WERI-Rb-1 (cell line): ENCODE measurements at regions not wholly inside any gene's neighbourhood (a gene's known extent, or its start where the extent isn't known, plus 50 kb on each side); places are given as distances from the start of the nearest gene placed in this dataset.

Source experiments
- DNase-seq: peaks from one replicate; pipeline ENCODE4 v3.0.0-alpha.2; 2020
- H3K27ac ChIP-seq: fragments of 250-450 bp; sonication (Bioruptor Pico); 2 replicates; pipeline ENCODE4 v1.5.1; 2020; ENCODE audit warnings: mild to moderate bottlenecking, moderate library complexity
- H3K27me3 ChIP-seq: fragments of 250-450 bp; sonication (Bioruptor Pico); 2 replicates; pipeline ENCODE4 v1.5.1; 2021; ENCODE audit warnings: mild to moderate bottlenecking, low read depth, moderate library complexity; ENCODE audit not compliant: insufficient read depth, severe bottlenecking
- H3K36me3 ChIP-seq: fragments of 250-450 bp; sonication (Bioruptor Pico); 2 replicates; pipeline ENCODE4 v1.5.1; 2020; ENCODE audit warnings: mild to moderate bottlenecking, moderate library complexity
- H3K4me3 ChIP-seq: 2 replicates; pipeline ENCODE4 v1.5.1; 2011; ENCODE audit warnings: low read depth, mild to moderate bottlenecking, control low read depth, low read length
- H3K9me3 ChIP-seq: fragments of 250-450 bp; sonication (Bioruptor Pico); 2 replicates; pipeline ENCODE4 v1.5.1; 2021; ENCODE audit warnings: mild to moderate bottlenecking, moderate library complexity; ENCODE audit not compliant: severe bottlenecking
- TF ChIP-seq, protein P1 (sequence below): IDR thresholded peaks from 2 replicates; pipeline ENCODE4 v1.5.1; 2011; ENCODE audit warnings: low read depth, mild to moderate bottlenecking, control low read depth, inconsistent platforms, low read length

DNA sequence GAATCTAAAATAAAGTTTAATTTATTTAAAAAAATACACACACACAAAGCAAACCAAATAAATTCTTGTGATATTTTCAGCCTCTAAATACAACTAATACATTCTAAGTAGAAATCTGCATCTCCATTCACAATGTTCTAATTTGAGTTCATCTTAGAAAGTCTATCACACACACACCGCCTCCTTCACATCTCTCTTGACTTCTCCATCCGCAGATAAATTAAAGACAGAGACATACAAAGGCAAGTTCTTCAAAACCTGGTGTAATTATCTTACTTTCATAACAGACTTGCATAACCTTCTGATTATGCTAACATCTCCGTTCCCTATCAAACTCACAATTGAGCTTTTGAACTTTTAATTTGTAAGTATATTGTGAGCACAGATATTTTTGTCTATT, 657.3 kb downstream of the VGLL3 start:
- no peaks in the 10 kb centered on the region for H3K9me3 ChIP-seq
- H3K36me3 ChIP-seq: no peaks in the 10 kb centered on the region
- no peak for DNase-seq
- H3K27me3 ChIP-seq: no peaks in the 10 kb centered on the region
- no peak overlapping the region for H3K4me3 ChIP-seq
- TF ChIP-seq, protein P1, sequence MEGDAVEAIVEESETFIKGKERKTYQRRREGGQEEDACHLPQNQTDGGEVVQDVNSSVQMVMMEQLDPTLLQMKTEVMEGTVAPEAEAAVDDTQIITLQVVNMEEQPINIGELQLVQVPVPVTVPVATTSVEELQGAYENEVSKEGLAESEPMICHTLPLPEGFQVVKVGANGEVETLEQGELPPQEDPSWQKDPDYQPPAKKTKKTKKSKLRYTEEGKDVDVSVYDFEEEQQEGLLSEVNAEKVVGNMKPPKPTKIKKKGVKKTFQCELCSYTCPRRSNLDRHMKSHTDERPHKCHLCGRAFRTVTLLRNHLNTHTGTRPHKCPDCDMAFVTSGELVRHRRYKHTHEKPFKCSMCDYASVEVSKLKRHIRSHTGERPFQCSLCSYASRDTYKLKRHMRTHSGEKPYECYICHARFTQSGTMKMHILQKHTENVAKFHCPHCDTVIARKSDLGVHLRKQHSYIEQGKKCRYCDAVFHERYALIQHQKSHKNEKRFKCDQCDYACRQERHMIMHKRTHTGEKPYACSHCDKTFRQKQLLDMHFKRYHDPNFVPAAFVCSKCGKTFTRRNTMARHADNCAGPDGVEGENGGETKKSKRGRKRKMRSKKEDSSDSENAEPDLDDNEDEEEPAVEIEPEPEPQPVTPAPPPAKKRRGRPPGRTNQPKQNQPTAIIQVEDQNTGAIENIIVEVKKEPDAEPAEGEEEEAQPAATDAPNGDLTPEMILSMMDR: no peak
- no peak overlapping the region for H3K27ac ChIP-seq

DNA sequence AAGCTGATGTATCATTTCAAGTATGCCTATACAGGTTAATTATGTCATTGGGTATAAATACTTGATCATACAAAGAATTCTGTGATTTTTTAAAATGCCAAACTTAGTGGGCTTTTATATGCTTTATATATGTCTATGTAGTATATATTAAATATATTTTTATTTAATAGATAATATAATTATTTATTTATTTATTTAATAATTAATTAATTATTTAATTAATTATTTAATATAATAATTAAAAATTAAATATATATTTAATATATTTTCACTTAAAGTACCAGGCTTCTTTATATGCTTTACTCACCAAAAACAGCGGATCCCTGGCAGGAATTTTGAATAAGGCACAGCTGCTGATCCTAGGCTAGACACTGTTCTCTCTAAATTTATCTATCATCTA, 687.0 kb downstream of the VGLL3 start:
- TF ChIP-seq, protein P1: no peak
- no peak overlapping the region for H3K4me3 ChIP-seq
- no peaks in the 10 kb centered on the region for H3K27me3 ChIP-seq
- DNase-seq: no peak
- no peaks in the 10 kb centered on the region for H3K9me3 ChIP-seq
- no peak overlapping the region for H3K27ac ChIP-seq
- H3K36me3 ChIP-seq: no peaks in the 10 kb centered on the region

DNA sequence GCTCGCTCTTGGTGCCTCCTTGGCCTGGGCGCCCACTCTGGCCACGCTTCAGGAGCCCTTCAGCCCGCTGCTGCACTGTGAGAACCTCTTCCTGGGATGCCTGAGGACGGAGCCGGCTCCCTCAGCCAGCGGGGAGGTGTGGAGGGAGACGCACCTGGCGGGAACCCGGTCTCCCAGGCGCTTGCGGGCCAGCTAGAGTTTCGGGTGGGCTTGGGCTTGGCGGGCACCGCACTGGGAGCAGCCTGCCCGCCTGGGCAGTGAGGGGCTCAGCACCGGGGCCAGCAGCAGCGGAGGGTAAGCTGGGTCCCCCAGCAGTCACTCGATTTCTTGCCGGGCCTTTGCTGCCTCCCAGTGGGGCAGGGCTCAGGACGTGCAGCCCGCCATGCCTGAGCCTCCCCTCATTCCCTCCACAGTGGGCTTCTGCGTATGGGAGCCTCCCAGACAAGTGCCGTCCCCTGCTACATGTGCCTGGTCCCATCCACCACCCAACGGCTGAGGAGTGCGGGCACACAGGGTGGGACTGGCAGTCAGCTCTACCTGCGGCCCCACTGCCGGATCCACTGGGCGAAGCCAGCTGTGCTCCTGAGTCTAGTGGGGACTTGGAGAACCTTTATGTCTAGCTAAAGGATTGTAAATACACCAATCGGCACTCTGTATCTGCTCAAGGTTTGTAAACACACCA, 708.7 kb downstream of the VGLL3 start:
- no peaks in the 10 kb centered on the region for H3K36me3 ChIP-seq
- DNase-seq: no peak
- TF ChIP-seq, protein P1: no peak
- H3K4me3 ChIP-seq: no peak overlapping the region
- no peaks in the 10 kb centered on the region for H3K9me3 ChIP-seq
- no peaks in the 10 kb centered on the region for H3K27me3 ChIP-seq
- H3K27ac ChIP-seq: no peak overlapping the region

DNA sequence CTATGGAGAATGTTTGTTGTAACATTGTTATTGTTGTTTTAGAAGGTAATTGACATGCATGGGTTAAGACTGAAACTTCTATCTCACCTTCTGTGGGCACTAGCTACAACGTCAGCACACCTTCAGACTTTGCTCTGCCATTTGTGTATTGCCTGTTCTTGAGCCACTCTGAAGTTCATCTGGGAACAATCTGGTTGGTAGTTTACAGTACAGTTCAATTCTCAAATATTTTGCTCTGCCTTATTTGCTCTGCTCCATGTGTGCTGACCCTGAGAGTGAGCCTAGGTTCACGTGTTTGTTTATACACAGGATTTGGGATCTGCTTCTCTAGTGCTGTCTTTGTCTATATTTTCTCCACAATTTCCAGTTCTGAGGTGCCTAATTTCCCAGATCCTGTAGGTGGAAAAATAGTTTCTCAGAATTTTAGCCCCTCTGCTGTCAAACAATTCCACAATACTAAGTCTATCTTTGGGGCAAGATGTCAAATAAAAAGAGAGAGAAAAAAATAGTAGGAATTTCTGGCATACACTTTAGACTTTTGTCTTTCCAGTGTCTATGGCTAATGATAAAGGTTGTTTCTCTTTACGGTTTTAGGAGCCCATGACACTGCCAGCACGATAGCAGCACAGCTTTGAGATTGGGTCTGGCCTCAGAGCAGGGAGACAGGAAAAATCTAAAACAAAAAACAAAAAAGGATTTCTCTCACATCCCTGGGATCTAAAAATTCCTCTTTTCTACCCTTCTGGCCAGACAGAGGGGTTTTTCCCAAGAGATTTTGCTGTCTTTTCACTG, 721.4 kb downstream of the VGLL3 start:
- H3K9me3 ChIP-seq: no peaks in the 10 kb centered on the region
- no peak overlapping the region for H3K27ac ChIP-seq
- TF ChIP-seq, protein P1: no peak
- no peak for DNase-seq
- H3K36me3 ChIP-seq: no peaks in the 10 kb centered on the region
- H3K27me3 ChIP-seq: no peaks in the 10 kb centered on the region
- no peak overlapping the region for H3K4me3 ChIP-seq

DNA sequence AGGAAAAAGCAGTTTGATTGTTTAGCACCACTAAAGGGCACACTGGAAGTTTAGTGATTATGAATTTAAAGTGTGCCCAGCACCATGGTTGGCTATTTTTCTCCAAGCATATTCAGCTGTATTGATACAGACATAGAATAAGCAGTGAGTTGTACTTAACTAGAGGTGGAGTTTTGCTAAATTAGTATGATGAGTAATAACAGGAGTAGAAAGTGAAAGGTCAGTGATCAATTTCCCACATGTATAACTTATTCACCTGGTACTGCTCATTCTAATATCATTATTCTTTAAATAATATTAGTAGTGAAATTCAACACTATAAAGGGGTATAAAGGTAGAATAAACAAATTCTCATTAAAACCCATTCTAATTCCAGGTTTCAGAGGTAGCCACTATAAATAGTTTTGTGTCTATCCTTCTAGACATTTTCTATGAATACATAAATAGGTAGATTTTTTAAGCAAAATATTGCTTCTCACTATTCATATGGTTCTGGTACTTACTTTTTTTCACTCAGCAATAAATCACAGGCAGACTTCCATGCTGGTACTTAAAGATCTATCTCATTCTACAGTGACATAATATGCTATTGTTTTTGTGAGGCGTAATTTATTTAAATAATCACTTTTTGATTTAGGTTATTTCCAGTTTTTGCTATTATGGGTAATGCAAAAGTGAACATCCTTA, 732.9 kb downstream of the VGLL3 start:
- H3K4me3 ChIP-seq: no peak overlapping the region
- H3K36me3 ChIP-seq: no peaks in the 10 kb centered on the region
- no peak overlapping the region for H3K27ac ChIP-seq
- no peaks in the 10 kb centered on the region for H3K9me3 ChIP-seq
- no peaks in the 10 kb centered on the region for H3K27me3 ChIP-seq
- no peak for DNase-seq
- TF ChIP-seq, protein P1: no peak
